Neural cell (in vitro differentiated cells): ENCODE measurements at regions not wholly inside any gene's neighbourhood (a gene's known extent, or its start where the extent isn't known, plus 50 kb on each side); places are given as distances from the start of the nearest gene placed in this dataset.

Experiments used
- H2AFZ ChIP-seq: fragments of 200-600, 300-800 bp; sonication (generic), shearing (Covaris generic); 2 replicates; pipeline ENCODE4 v1.6.0; 2014; ENCODE audit warnings: low read depth, mild to moderate bottlenecking, antibody characterized with exemption, low read length, moderate library complexity
- H3F3A ChIP-seq: fragments of 200-600 bp; shearing (Covaris generic); 2 replicates; pipeline ENCODE4 v1.6.1; 2016; ENCODE audit warnings: mild to moderate bottlenecking, moderate library complexity, mixed read lengths, antibody characterized with exemption, low read length; ENCODE audit not compliant: insufficient read depth, poor library complexity, severe bottlenecking
- H3K27ac ChIP-seq: fragments of 200-600, 300-800 bp; sonication (generic), shearing (Covaris generic); 2 replicates; pipeline ENCODE4 v1.5.1; 2014; ENCODE audit warnings: mild to moderate bottlenecking, low read length, moderate library complexity
- H3K27me3 ChIP-seq: fragments of 300-800, 200-600 bp; sonication (generic), shearing (Covaris generic); 2 replicates; pipeline ENCODE4 v1.6.0; 2014; ENCODE audit warnings: mild to moderate bottlenecking, low read depth, low read length, moderate library complexity; ENCODE audit not compliant: insufficient read depth
- H3K36me3 ChIP-seq: fragments of 300-800, 200-600 bp; sonication (generic), shearing (Covaris generic); 2 replicates; pipeline ENCODE4 v1.5.1; 2014; ENCODE audit warnings: mild to moderate bottlenecking, antibody characterized with exemption, low read length, moderate library complexity; ENCODE audit not compliant: insufficient read depth
- H3K4me2 ChIP-seq: fragments of 300-800, 200-600 bp; sonication (generic), shearing (Covaris generic); 2 replicates; pipeline ENCODE4 v1.6.0; 2014; ENCODE audit warnings: mild to moderate bottlenecking, low read length
- H3K4me3 ChIP-seq: fragments of 300-800, 200-600 bp; sonication (generic), shearing (Covaris generic); 2 replicates; pipeline ENCODE4 v1.5.1; 2014; ENCODE audit warnings: mild to moderate bottlenecking, low read length, moderate library complexity
- H3K79me2 ChIP-seq: fragments of 200-600 bp; shearing (Covaris generic); replicated peaks from 2 replicates; pipeline ENCODE4 v1.6.0; 2014; ENCODE audit warnings: mild to moderate bottlenecking, low read length, moderate library complexity; ENCODE audit not compliant: insufficient read depth
- H3K9ac ChIP-seq: fragments of 300-800, 200-600 bp; sonication (generic), shearing (Covaris generic); 2 replicates; pipeline ENCODE4 v1.6.1; 2016; ENCODE audit warnings: mild to moderate bottlenecking, low read length, mixed read lengths
- H3K9me2 ChIP-seq: fragments of 200-600 bp; shearing (Covaris generic); 2 replicates; pipeline ENCODE4 v1.6.1; 2016; ENCODE audit warnings: mild to moderate bottlenecking, low read length, mixed read lengths; ENCODE audit not compliant: insufficient read depth
- H3K9me3 ChIP-seq: fragments of 200-600, 300-800 bp; sonication (generic), shearing (Covaris generic); 2 replicates; pipeline ENCODE4 v1.6.1; 2016; ENCODE audit warnings: mild to moderate bottlenecking, mixed run types, low read length, moderate library complexity, mixed read lengths
- H4K20me1 ChIP-seq: fragments of 200-600 bp; shearing (Covaris generic); 2 replicates; pipeline ENCODE4 v1.6.1; 2016; ENCODE audit warnings: mild to moderate bottlenecking, mixed run types; ENCODE audit not compliant: insufficient read depth
- EP300 ChIP-seq: fragments of 450-650 bp; conservative IDR thresholded peaks from 2 replicates; pipeline ENCODE4 v1.6.1; 2014; ENCODE audit warnings: antibody characterized with exemption, mild to moderate bottlenecking, moderate library complexity; ENCODE audit not compliant: poor library complexity, severe bottlenecking
- EZH2 ChIP-seq: fragments of 200-600, 300-800 bp; shearing (Covaris generic), sonication (generic); IDR thresholded peaks from 2 replicates; pipeline ENCODE4 v1.6.1; 2014; ENCODE audit warnings: antibody characterized with exemption, low read length, borderline replicate concordance, mild to moderate bottlenecking; ENCODE audit not compliant: insufficient read depth, poor library complexity, severe bottlenecking
- MXI1 ChIP-seq: fragments of 450-650 bp; conservative IDR thresholded peaks from 2 replicates; pipeline ENCODE4 v1.6.1; 2014; ENCODE audit warnings: antibody characterized with exemption, mild to moderate bottlenecking; ENCODE audit not compliant: poor library complexity, severe bottlenecking
- POLR2AphosphoS5 ChIP-seq: IDR thresholded peaks from 2 replicates; pipeline ENCODE4 v1.6.1; 2012
- RAD21 ChIP-seq: fragments of 450-650 bp; conservative IDR thresholded peaks from 2 replicates; pipeline ENCODE4 v1.6.1; 2014; ENCODE audit warnings: antibody characterized with exemption, mild to moderate bottlenecking, moderate library complexity
- SMC3 ChIP-seq: fragments of 450-650 bp; conservative IDR thresholded peaks from 2 replicates; pipeline ENCODE4 v1.6.1; 2014; ENCODE audit warnings: antibody characterized with exemption, mild to moderate bottlenecking, moderate library complexity; ENCODE audit not compliant: poor library complexity
- TAF1 ChIP-seq: IDR thresholded peaks from 2 replicates; pipeline ENCODE4 v1.6.1; 2012; ENCODE audit warnings: low read depth
- TF ChIP-seq, protein P1 (sequence below): fragments of 450-650 bp; IDR thresholded peaks from 2 replicates; pipeline ENCODE4 v1.5.1; 2014; ENCODE audit warnings: antibody characterized with exemption, mild to moderate bottlenecking, moderate library complexity; ENCODE audit not compliant: poor library complexity, severe bottlenecking
- TF ChIP-seq, protein P2 (sequence below): IDR thresholded peaks from 2 replicates; pipeline ENCODE4 v1.6.1; 2012; ENCODE audit warnings: borderline replicate concordance

DNA sequence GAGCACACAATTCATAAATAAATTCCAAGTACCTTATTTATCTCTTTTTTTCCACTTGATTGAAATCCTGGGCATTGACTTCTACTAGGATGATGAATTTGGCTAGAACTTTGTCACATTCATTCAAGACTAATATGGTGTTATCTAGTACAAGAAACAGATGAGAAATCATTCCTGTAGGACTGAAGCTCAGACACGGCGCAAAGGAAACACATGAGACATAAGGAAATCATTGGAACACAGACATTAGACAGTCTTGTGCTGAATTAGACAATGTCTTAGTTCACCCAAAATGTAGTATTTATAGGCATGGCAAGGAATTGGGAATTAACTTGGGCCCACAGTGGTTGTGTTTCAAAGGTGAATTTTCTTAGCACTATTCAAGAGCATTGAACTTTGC is 305.7 kb downstream of the SETD4 start:
- TF ChIP-seq RAD21 (no peak), POLR2AphosphoS5 (no peak), MXI1 (no peak), SMC3 (no peak), EZH2 (no peak)
- TF ChIP-seq, protein P1, sequence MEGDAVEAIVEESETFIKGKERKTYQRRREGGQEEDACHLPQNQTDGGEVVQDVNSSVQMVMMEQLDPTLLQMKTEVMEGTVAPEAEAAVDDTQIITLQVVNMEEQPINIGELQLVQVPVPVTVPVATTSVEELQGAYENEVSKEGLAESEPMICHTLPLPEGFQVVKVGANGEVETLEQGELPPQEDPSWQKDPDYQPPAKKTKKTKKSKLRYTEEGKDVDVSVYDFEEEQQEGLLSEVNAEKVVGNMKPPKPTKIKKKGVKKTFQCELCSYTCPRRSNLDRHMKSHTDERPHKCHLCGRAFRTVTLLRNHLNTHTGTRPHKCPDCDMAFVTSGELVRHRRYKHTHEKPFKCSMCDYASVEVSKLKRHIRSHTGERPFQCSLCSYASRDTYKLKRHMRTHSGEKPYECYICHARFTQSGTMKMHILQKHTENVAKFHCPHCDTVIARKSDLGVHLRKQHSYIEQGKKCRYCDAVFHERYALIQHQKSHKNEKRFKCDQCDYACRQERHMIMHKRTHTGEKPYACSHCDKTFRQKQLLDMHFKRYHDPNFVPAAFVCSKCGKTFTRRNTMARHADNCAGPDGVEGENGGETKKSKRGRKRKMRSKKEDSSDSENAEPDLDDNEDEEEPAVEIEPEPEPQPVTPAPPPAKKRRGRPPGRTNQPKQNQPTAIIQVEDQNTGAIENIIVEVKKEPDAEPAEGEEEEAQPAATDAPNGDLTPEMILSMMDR: no peak
- TF ChIP-seq, protein P2, sequence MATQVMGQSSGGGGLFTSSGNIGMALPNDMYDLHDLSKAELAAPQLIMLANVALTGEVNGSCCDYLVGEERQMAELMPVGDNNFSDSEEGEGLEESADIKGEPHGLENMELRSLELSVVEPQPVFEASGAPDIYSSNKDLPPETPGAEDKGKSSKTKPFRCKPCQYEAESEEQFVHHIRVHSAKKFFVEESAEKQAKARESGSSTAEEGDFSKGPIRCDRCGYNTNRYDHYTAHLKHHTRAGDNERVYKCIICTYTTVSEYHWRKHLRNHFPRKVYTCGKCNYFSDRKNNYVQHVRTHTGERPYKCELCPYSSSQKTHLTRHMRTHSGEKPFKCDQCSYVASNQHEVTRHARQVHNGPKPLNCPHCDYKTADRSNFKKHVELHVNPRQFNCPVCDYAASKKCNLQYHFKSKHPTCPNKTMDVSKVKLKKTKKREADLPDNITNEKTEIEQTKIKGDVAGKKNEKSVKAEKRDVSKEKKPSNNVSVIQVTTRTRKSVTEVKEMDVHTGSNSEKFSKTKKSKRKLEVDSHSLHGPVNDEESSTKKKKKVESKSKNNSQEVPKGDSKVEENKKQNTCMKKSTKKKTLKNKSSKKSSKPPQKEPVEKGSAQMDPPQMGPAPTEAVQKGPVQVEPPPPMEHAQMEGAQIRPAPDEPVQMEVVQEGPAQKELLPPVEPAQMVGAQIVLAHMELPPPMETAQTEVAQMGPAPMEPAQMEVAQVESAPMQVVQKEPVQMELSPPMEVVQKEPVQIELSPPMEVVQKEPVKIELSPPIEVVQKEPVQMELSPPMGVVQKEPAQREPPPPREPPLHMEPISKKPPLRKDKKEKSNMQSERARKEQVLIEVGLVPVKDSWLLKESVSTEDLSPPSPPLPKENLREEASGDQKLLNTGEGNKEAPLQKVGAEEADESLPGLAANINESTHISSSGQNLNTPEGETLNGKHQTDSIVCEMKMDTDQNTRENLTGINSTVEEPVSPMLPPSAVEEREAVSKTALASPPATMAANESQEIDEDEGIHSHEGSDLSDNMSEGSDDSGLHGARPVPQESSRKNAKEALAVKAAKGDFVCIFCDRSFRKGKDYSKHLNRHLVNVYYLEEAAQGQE: no peak
- Histone ChIP-seq H2AFZ (no peak overlapping the region), H3K79me2 (no peaks in the 10 kb centered on the region), H3K9me3 (no peaks in the 10 kb centered on the region), H3K27ac (no peak overlapping the region), H3K4me3 (no peak overlapping the region), H3K9me2 (no peaks in the 10 kb centered on the region), H3K9ac (no peak overlapping the region), H3K27me3 (no peaks in the 10 kb centered on the region), H4K20me1 (no peaks in the 10 kb centered on the region), H3F3A (no peaks in the 10 kb centered on the region), H3K36me3 (no peaks in the 10 kb centered on the region), H3K4me2 (no peak overlapping the region)

DNA sequence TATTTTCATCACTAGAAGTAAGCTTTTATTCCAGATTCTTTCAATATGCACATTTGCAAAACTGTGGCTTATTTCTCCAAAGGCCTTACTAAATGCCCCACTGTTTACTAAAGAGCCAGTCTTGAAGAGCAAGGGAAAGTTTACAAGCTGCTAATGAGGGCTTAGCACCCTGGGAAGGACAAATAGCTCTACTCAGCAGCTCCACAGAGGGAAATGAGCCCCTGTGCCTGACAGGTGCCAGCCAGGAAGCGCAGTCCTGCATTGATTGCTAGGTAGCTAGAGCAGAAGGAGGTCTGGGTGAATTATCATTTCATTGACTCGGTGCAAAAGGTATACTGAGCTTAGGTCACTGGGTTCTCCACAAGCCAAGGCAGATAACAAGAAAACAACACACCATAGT is 307.0 kb downstream of the SETD4 start:
- H3K4me2 ChIP-seq: no peak overlapping the region

More for the DNA sequence above, 307.0 kb downstream of the SETD4 start:
- Histone ChIP-seq H3K27me3 (no peaks in the 10 kb centered on the region), H3K4me3 (no peak overlapping the region), H3K36me3 (no peaks in the 10 kb centered on the region), H3K27ac (no peak overlapping the region), H3K9me3 (no peaks in the 10 kb centered on the region), H4K20me1 (no peaks in the 10 kb centered on the region), H2AFZ (no peak overlapping the region), H3F3A (no peaks in the 10 kb centered on the region), H3K79me2 (no peaks in the 10 kb centered on the region), H3K9ac (no peak overlapping the region), H3K9me2 (no peaks in the 10 kb centered on the region)
- TF ChIP-seq, protein P1: no peak
- TF ChIP-seq MXI1: no peak
- no peak for TF ChIP-seq TAF1
- TF ChIP-seq, protein P2: no peak
- no peak for TF ChIP-seq EP300
- no peak for TF ChIP-seq EZH2
- TF ChIP-seq RAD21: no peak
- no peak for TF ChIP-seq SMC3
- no peak for TF ChIP-seq POLR2AphosphoS5
